T follicular helper cell (primary cell): ENCODE measurements at regions not wholly inside any gene's neighbourhood (a gene's known extent, or its start where the extent isn't known, plus 50 kb on each side); places are given as distances from the start of the nearest gene placed in this dataset.

Experiments
- DNase-seq: peaks from one replicate; pipeline ENCODE4 v3.0.0-alpha.2; 2020; ENCODE audit warnings: low read depth

- DNase-seq, result no peak
Observed at GRCh38 chr12:107472308-107472707, 213.3 kb upstream of the PWP1 start.

GRCh38 chr12:107474099-107474498 lies 211.5 kb upstream of the PWP1 start:
- DNase-seq, result no peak

GRCh38 chr12:107474639-107475539 lies 210.7 kb upstream of the PWP1 start:
- DNase-seq, result no peak

GRCh38 chr12:107475900-107476299 lies 209.7 kb upstream of the PWP1 start:
- no peak for DNase-seq

DNA sequence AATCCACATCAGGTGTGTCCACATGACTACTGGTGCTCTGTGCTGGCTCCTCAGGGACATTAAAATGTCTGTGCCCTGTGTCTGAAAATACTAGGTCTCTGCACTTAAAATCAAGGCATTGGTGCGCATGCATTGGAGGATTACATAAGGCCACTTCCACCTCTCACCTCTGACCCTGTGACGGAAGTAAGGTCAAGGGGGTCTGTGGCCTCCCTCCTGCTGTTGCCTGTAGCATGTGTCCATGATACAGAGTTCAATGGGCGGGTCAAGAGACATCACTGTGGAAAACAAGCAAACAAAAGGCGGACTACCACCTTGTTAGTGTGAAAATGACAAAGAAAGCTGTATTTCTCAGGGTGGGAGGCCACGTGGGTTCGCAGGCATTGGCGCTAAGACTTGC lies 208.6 kb upstream of the PWP1 start:
- DNase-seq, result no peak

DNA sequence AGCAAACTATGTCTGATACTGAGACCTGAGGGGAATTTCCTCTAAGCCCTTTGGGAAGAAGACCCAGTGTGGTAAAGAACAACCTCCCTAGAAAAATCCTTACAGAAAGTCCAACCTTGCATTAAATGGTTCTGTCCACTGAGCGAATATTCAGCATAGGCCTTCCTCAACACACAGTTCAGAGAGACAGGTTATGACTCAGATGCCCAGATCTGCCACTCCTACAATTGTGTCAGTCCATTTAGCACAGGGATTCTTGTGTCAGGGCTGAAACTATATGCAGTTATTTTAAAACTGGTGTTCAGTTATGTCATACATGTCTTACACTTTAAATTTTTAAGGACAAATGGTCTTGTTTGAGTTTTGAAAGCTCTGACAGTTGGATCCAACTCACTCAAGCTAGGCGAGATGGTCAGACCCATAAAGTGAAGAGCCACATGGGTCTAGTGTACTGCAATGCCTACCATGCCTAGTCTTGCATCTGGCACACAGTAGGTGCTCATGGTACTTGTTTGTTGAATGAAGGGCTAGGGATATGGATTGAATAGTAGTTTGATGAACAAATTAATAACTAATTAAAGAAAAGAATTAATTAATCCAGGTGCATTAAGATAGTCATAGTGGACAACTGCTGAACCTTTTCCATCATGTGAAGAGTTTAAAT lies 207.5 kb upstream of the PWP1 start:
- no peak for DNase-seq

- no peak for DNase-seq
Observed at GRCh38 chr12:107478881-107479280, 206.7 kb upstream of the PWP1 start.

DNA sequence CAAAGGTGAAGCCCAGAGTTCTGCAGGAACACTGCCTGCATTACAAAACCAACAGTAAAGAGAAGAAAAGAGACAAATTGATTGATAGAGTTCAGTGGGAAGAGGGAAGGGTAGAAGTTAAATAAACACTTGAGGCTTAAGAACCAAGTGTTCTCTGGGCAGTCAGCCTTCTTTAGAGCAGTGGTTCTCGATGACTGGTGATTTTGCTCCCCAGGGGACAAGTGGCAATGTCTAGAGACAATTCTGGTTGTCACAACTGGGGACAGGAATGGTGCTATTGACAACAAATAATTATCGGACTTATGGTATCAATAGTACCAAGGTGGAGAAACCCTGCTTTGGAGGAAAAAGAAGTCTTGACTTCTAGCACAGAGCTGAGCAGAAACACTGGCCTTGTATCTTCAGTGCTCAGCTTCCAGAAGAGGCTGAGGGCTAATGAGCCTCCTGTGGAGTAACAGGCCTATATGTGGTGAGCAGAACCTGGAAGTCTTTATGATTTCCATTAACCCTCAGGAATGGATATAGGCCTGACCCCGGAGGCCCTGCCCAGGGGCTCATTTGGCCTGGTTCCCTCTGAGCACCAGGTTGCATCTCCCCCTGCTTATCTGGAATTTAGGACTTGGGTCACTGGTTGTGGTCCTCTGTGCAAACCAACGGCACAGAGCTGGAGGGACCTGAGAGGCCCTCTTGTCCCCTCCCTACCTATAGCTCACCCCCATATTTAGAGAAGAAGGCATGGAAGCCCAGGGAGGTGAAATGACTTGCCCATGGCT lies 204.6 kb upstream of the PWP1 start:
- DNase-seq, result no peak

DNA sequence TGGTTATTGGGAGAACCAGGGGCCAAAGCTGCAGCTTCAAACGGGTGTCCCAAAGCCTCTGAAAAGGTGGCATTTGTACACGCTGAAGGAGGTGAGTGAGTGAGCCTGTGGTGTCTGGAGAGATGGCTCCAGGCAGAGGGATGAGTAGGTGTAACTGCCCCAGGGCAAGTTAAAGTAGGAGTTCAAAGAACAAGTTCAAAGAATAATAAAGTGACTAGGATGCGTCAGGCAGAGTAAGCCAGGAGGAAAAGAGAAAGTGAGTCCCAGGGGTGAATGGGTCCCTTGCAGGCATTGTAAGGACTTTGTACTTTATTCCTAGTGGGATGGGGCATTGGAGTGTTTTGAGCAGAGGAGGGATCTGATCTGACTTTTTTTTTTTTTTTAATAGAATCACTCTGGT lies 201.4 kb upstream of the PWP1 start:
- no peak for DNase-seq

- DNase-seq, result no peak
Observed at GRCh38 chr12:107484941-107485340, 200.7 kb upstream of the PWP1 start.

- DNase-seq, result no peak
Observed at GRCh38 chr12:107485731-107486130, 199.9 kb upstream of the PWP1 start.

DNA sequence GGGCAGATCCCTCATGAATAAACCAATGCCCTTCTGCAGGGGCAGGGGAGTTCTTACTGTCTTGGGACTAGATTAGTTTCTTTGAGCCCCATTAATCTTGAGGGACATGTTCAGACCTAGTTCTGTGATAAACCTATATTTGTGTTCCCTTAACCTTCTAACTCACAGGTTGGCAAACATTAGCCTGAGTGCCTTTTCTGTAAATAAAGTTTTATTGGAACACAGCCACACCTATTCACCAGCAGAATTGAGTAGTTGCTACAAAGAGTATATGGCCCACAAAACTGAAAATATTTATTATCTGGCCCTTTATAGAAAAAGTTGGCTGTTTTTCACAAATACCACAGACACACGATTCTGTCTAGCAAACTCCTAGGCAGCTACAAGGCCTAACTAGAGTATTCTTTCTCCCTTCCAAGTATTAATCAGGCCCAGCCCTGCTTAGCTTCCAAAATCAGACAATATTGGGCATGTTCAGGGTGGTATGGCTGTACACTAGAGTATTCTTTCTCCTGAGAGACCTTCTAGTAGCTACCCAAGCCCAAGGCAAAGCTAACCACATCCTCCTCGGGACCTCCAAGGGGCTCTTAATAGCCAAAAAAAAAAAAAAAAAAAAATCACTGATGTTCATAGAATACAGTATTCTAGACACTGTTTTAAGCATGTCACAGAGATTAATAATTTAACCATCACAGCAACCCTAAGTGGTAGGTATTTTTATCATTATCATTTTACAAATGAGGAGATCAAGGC lies 199.3 kb upstream of the PWP1 start:
- no peak for DNase-seq

DNA sequence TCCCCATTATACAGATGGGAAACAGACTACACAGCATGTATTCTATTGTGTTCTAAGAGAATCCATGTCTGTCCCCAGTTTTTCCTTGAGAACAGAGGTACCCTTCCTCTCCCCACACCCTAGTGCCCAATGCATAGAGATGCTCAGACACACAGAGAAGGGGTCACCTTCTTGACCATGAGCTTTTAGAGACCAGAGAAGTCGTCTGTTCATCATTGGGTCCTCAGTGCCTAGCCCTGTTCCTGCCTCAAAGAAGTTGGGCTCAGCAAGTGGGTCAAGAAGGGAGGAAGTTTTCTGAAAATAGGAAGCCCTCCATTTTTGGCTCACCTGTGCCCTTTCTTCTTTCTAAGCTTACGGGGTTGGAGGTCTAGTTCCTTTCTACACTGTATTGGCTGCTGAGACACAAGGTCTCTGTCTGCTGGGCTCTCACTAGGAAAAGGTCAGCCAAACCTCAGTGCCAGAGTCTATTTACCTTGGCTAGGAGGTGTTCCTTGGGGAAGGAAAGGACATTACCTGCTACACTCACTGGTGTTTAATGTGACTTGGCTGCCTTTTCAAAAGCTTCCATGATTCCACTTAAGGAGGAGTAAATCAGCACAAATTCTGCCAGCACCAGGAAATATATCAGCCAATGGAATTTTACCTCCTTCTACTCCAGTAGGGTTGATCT lies 198.5 kb upstream of the PWP1 start:
- no peak for DNase-seq

DNA sequence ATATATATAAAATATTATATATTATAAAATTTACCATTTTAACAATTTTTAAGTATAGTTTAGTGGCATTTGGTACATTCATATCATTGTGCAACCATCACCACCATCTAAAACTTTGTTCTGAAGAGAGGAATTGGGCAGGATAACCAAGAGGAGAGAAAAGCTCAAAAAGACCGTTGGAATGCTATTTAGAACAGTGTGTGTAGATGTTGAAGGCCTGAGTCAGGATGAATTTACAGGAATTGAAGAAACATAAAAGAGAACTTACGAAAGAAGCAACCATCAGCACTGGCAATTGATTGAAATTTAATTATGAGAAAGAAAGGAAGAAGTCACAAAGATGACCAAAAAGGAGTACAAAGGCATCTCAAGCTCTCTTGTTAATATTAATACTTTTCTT lies 196.9 kb upstream of the PWP1 start:
- DNase-seq, result no peak

DNA sequence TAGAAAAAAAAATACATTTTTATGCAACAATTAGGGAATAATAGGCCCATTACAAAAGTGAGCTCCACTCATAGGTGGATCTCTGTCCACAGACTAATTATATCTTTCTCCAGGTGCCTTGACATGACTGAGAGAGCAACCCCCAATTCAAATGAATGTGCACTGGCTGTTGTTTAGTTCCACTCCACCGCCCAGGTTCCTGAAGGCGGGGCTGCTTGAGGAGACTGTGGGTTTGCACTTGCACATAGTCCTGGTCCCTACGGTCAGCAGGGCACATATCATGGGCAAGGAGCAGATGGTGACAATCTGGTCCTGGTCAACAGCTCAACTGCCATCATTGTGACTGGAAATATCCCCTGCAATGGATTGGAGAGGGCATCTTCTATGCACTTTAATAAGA lies 195.6 kb upstream of the PWP1 start:
- no peak for DNase-seq

GRCh38 chr12:107491856-107492255 lies 193.7 kb upstream of the PWP1 start:
- no peak for DNase-seq

DNA sequence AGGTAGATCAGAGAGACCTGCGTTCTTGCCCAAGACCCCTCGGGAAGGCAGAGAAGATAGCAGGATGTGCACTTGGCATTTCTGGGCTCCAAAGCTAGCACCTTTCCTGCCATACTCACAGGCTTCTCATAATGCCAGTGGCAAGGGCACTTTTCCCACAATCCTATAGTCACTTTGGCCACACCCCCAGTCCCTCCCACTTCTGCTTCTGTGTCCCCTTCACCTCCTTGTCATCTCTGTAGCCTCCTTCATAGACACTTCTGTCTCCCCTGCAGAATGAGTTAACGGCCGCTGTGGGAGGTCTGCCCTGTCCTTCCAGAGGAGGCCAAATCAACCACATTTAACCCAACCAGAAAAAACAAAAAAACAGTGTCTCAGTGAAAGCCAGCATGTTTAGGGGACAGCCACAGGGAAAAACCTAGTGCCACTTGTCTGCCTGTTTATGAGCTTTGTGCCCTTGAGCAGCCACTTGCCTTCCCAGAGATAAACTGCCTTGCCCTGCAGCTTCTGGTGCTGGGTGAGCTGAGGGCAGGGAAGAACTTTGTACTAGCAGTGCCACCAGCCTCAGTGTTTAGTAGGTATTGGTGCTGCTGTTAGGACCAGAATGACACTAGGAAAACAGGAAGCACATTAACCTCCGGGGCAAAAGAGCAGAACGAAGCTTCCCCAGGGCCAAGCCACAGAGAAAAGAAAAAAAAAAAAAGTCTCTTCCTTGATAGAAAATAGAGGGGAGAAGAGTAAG lies 193.0 kb upstream of the PWP1 start:
- no peak for DNase-seq

GRCh38 chr12:107493135-107493494 lies 192.5 kb upstream of the PWP1 start:
- no peak for DNase-seq

DNA sequence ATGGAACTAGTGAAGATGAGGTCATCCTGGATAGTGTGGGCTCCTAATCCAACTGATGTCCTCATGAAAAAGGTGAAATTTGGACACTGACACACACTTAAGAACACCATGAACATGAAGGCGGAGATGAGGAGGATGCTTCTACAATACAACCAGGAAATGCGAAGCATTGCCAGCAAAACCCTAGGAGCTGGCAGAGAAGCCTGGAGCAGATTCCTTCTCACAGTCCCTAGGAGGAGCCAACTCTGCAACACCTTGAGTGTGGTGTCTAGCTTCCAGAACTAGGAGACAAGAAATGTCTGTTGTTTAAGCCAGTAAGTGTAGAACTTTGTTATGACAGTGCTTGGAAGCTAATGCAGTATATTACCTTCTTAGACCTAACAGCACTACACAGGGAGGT lies 191.9 kb upstream of the PWP1 start:
- no peak for DNase-seq

- no peak for DNase-seq
Observed at GRCh38 chr12:107494331-107494730, 191.3 kb upstream of the PWP1 start.

- DNase-seq, result no peak
Observed at GRCh38 chr12:107495604-107496003, 190.0 kb upstream of the PWP1 start.
